GM12874 (cell line): ENCODE measurements at regions not wholly inside any gene's neighbourhood (a gene's known extent, or its start where the extent isn't known, plus 50 kb on each side); places are given as distances from the start of the nearest gene placed in this dataset.

Experiments used
- CTCF ChIP-seq: IDR thresholded peaks from 2 replicates; pipeline ENCODE4 v1.5.1; 2011; ENCODE audit warnings: low read depth, mild to moderate bottlenecking, control low read depth, low read length, moderate library complexity; ENCODE audit not compliant: insufficient read depth

- no peak for TF ChIP-seq CTCF
Measured at GRCh38 chr7:1372063-1372462, 87.2 kb downstream of the MICALL2 start.

GRCh38 chr7:1372671-1373379, 86.4 kb downstream of the MICALL2 start:
- no peak for TF ChIP-seq CTCF

- no peak for TF ChIP-seq CTCF
Measured at GRCh38 chr7:1377111-1377909, 82.0 kb downstream of the MICALL2 start.

GRCh38 chr7:1378610-1379601, 80.4 kb downstream of the MICALL2 start:
- TF ChIP-seq CTCF, result no peak

- TF ChIP-seq CTCF, result no peak
Measured at GRCh38 chr7:1380231-1380815, 78.9 kb downstream of the MICALL2 start.

- no peak for TF ChIP-seq CTCF
Measured at GRCh38 chr7:1380821-1381580, 78.3 kb downstream of the MICALL2 start.
